Neural progenitor cell (in vitro differentiated cells): ENCODE measurements at regions not wholly inside any gene's neighbourhood (a gene's known extent, or its start where the extent isn't known, plus 50 kb on each side); places are given as distances from the start of the nearest gene placed in this dataset.

Experiments used
- EZH2 ChIP-seq: fragments of 200-600 bp; sonication (generic); IDR thresholded peaks from 2 replicates; pipeline ENCODE4 v1.6.1; 2017; ENCODE audit warnings: antibody characterized with exemption, mild to moderate bottlenecking, moderate library complexity
- EZH2phosphoT487 ChIP-seq: fragments of 200-600 bp; sonication (generic); IDR thresholded peaks from 2 replicates; pipeline ENCODE4 v1.6.1; 2017; ENCODE audit warnings: antibody characterized with exemption
- TF ChIP-seq, protein P1 (sequence below): fragments of 200-600 bp; sonication (generic); IDR thresholded peaks from 2 replicates; pipeline ENCODE4 v1.5.1; 2017; ENCODE audit warnings: antibody characterized with exemption, mild to moderate bottlenecking

DNA sequence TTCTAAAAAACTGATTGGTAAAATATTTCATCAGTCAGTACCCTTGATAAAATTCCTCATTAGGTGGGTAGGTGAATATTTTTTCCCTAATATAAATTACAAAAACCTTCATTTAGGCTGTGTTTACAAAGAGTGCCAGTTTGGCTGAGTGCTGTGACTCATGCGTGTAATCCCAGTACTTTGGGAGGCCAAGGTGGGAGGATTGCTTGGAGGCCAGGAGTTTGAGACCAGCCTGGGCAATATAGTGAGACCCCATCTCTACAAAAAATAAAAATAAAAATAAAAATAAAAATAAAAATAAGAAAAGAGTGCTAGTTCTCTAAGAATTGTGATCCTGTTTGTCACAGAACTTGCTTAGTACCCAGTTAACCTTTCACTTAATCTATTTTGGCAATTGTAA, 398.4 kb upstream of the RGS6 start:
- TF ChIP-seq, protein P1, sequence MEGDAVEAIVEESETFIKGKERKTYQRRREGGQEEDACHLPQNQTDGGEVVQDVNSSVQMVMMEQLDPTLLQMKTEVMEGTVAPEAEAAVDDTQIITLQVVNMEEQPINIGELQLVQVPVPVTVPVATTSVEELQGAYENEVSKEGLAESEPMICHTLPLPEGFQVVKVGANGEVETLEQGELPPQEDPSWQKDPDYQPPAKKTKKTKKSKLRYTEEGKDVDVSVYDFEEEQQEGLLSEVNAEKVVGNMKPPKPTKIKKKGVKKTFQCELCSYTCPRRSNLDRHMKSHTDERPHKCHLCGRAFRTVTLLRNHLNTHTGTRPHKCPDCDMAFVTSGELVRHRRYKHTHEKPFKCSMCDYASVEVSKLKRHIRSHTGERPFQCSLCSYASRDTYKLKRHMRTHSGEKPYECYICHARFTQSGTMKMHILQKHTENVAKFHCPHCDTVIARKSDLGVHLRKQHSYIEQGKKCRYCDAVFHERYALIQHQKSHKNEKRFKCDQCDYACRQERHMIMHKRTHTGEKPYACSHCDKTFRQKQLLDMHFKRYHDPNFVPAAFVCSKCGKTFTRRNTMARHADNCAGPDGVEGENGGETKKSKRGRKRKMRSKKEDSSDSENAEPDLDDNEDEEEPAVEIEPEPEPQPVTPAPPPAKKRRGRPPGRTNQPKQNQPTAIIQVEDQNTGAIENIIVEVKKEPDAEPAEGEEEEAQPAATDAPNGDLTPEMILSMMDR, result no peak
- TF ChIP-seq EZH2 (no peak), EZH2phosphoT487 (no peak)
